ENCODE measurements at regions not wholly inside any gene's neighbourhood (a gene's known extent, or its start where the extent isn't known, plus 50 kb on each side); places are given as distances from the start of the nearest gene placed in this dataset.
"Not testable (repeated sequence)": the region's sequence is repeated elsewhere in the genome, so short reads cannot be mapped to it uniquely, and the experiment has no call there.

GRCh38 chr13:105678072-105678471, 857.4 kb downstream of the EFNB2 start:
- H3K9me3 ChIP-seq (ENCODE audit: control insufficient read depth, low read length) = no peaks in the 10 kb centered on the region
- H3K36me3 ChIP-seq (ENCODE audit: control insufficient read depth, insufficient read depth, low read length) = no peaks in the 10 kb centered on the region
- H3K4me1 ChIP-seq (ENCODE audit: control insufficient read depth, insufficient read depth, low read length, poor library complexity, severe bottlenecking) = no peaks in the 10 kb centered on the region
- no peaks in the 10 kb centered on the region for H3K27me3 ChIP-seq (replicated peaks; ENCODE audit: control insufficient read depth, insufficient read depth, low read length, poor library complexity, severe bottlenecking)
- no peak overlapping the region for H3K27ac ChIP-seq (ENCODE audit: insufficient read depth, low read length, poor library complexity, severe bottlenecking)
- no peak overlapping the region for H3K4me3 ChIP-seq (ENCODE audit: insufficient read depth, low read depth, low read length, poor library complexity, severe bottlenecking)
- no peak for DNase-seq

GRCh38 chr13:105672881-105673280, 862.6 kb downstream of the EFNB2 start:
- Histone ChIP-seq H3K27ac (ENCODE audit: insufficient read depth, low read length, poor library complexity, severe bottlenecking) (no peak overlapping the region), H3K4me3 (ENCODE audit: insufficient read depth, low read depth, low read length, poor library complexity, severe bottlenecking) (no peak overlapping the region), H3K27me3 (replicated peaks; ENCODE audit: control insufficient read depth, insufficient read depth, low read length, poor library complexity, severe bottlenecking) (no peaks in the 10 kb centered on the region), H3K9me3 (ENCODE audit: control insufficient read depth, low read length) (no peaks in the 10 kb centered on the region), H3K36me3 (ENCODE audit: control insufficient read depth, insufficient read depth, low read length) (no peaks in the 10 kb centered on the region), H3K4me1 (ENCODE audit: control insufficient read depth, insufficient read depth, low read length, poor library complexity, severe bottlenecking) (no peaks in the 10 kb centered on the region)
- no peak for DNase-seq

- H3K4me3 ChIP-seq (ENCODE audit: insufficient read depth, low read depth, low read length, poor library complexity, severe bottlenecking); H3K4me1 ChIP-seq (ENCODE audit: control insufficient read depth, insufficient read depth, low read length, poor library complexity, severe bottlenecking); H3K9me3 ChIP-seq (ENCODE audit: control insufficient read depth, low read length); H3K36me3 ChIP-seq (ENCODE audit: control insufficient read depth, insufficient read depth, low read length); H3K27me3 ChIP-seq (replicated peaks; ENCODE audit: control insufficient read depth, insufficient read depth, low read length, poor library complexity, severe bottlenecking); H3K27ac ChIP-seq (ENCODE audit: insufficient read depth, low read length, poor library complexity, severe bottlenecking); DNase-seq: not testable (repeated sequence)
These were observed 864.3 kb downstream of the EFNB2 start for GRCh38 chr13:105671131-105671530.

- Histone ChIP-seq H3K27ac (ENCODE audit: insufficient read depth, low read length, poor library complexity, severe bottlenecking) (no peak overlapping the region), H3K36me3 (ENCODE audit: control insufficient read depth, insufficient read depth, low read length) (no peaks in the 10 kb centered on the region), H3K9me3 (ENCODE audit: control insufficient read depth, low read length) (no peaks in the 10 kb centered on the region), H3K27me3 (replicated peaks; ENCODE audit: control insufficient read depth, insufficient read depth, low read length, poor library complexity, severe bottlenecking) (no peaks in the 10 kb centered on the region), H3K4me1 (ENCODE audit: control insufficient read depth, insufficient read depth, low read length, poor library complexity, severe bottlenecking) (no peaks in the 10 kb centered on the region), H3K4me3 (ENCODE audit: insufficient read depth, low read depth, low read length, poor library complexity, severe bottlenecking) (no peak overlapping the region)
- no peak for DNase-seq
These were observed 865.1 kb downstream of the EFNB2 start for GRCh38 chr13:105670179-105670990.

GRCh38 chr13:105665284-105665683, 870.2 kb downstream of the EFNB2 start:
- no peak overlapping the region for H3K27ac ChIP-seq (ENCODE audit: insufficient read depth, low read length, poor library complexity, severe bottlenecking)
- no peak for DNase-seq

GRCh38 chr13:105663182-105663581, 872.3 kb downstream of the EFNB2 start:
- Histone ChIP-seq H3K27ac (ENCODE audit: insufficient read depth, low read length, poor library complexity, severe bottlenecking) (no peak overlapping the region), H3K4me1 (ENCODE audit: control insufficient read depth, insufficient read depth, low read length, poor library complexity, severe bottlenecking) (no peaks in the 10 kb centered on the region), H3K9me3 (ENCODE audit: control insufficient read depth, low read length) (no peaks in the 10 kb centered on the region), H3K4me3 (ENCODE audit: insufficient read depth, low read depth, low read length, poor library complexity, severe bottlenecking) (no peak overlapping the region), H3K27me3 (replicated peaks; ENCODE audit: control insufficient read depth, insufficient read depth, low read length, poor library complexity, severe bottlenecking) (no peaks in the 10 kb centered on the region), H3K36me3 (ENCODE audit: control insufficient read depth, insufficient read depth, low read length) (no peaks in the 10 kb centered on the region)
- DNase-seq = no peak

More at GRCh38 chr13:105665284-105665683, 870.2 kb downstream of the EFNB2 start:
- Histone ChIP-seq H3K27me3 (replicated peaks; ENCODE audit: control insufficient read depth, insufficient read depth, low read length, poor library complexity, severe bottlenecking) (no peaks in the 10 kb centered on the region), H3K36me3 (ENCODE audit: control insufficient read depth, insufficient read depth, low read length) (no peaks in the 10 kb centered on the region), H3K4me1 (ENCODE audit: control insufficient read depth, insufficient read depth, low read length, poor library complexity, severe bottlenecking) (no peaks in the 10 kb centered on the region), H3K4me3 (ENCODE audit: insufficient read depth, low read depth, low read length, poor library complexity, severe bottlenecking) (no peak overlapping the region), H3K9me3 (ENCODE audit: control insufficient read depth, low read length) (no peaks in the 10 kb centered on the region)

GRCh38 chr13:105660561-105660960, 874.9 kb downstream of the EFNB2 start:
- Histone ChIP-seq H3K27me3 (replicated peaks; ENCODE audit: control insufficient read depth, insufficient read depth, low read length, poor library complexity, severe bottlenecking) (no peaks in the 10 kb centered on the region), H3K27ac (ENCODE audit: insufficient read depth, low read length, poor library complexity, severe bottlenecking) (no peak overlapping the region), H3K9me3 (ENCODE audit: control insufficient read depth, low read length) (no peaks in the 10 kb centered on the region), H3K4me3 (ENCODE audit: insufficient read depth, low read depth, low read length, poor library complexity, severe bottlenecking) (no peak overlapping the region), H3K36me3 (ENCODE audit: control insufficient read depth, insufficient read depth, low read length) (no peaks in the 10 kb centered on the region), H3K4me1 (ENCODE audit: control insufficient read depth, insufficient read depth, low read length, poor library complexity, severe bottlenecking) (no peaks in the 10 kb centered on the region)
- DNase-seq = no peak

- DNase-seq = no peak
- no peaks in the 10 kb centered on the region for H3K27me3 ChIP-seq (replicated peaks; ENCODE audit: control insufficient read depth, insufficient read depth, low read length, poor library complexity, severe bottlenecking)
- H3K4me1 ChIP-seq (ENCODE audit: control insufficient read depth, insufficient read depth, low read length, poor library complexity, severe bottlenecking) = no peaks in the 10 kb centered on the region
- no peaks in the 10 kb centered on the region for H3K36me3 ChIP-seq (ENCODE audit: control insufficient read depth, insufficient read depth, low read length)
- no peaks in the 10 kb centered on the region for H3K9me3 ChIP-seq (ENCODE audit: control insufficient read depth, low read length)
- H3K4me3 ChIP-seq (ENCODE audit: insufficient read depth, low read depth, low read length, poor library complexity, severe bottlenecking) = no peak overlapping the region
- no peak overlapping the region for H3K27ac ChIP-seq (ENCODE audit: insufficient read depth, low read length, poor library complexity, severe bottlenecking)
These were observed 877.0 kb downstream of the EFNB2 start for GRCh38 chr13:105658431-105658830.

- Histone ChIP-seq H3K36me3 (ENCODE audit: control insufficient read depth, insufficient read depth, low read length) (no peaks in the 10 kb centered on the region), H3K4me3 (ENCODE audit: insufficient read depth, low read depth, low read length, poor library complexity, severe bottlenecking) (no peak overlapping the region), H3K27ac (ENCODE audit: insufficient read depth, low read length, poor library complexity, severe bottlenecking) (no peak overlapping the region), H3K4me1 (ENCODE audit: control insufficient read depth, insufficient read depth, low read length, poor library complexity, severe bottlenecking) (no peaks in the 10 kb centered on the region), H3K27me3 (replicated peaks; ENCODE audit: control insufficient read depth, insufficient read depth, low read length, poor library complexity, severe bottlenecking) (no peaks in the 10 kb centered on the region), H3K9me3 (ENCODE audit: control insufficient read depth, low read length) (no peaks in the 10 kb centered on the region)
- no peak for DNase-seq
These were observed 880.4 kb downstream of the EFNB2 start for GRCh38 chr13:105655046-105655445.

GRCh38 chr13:105643966-105644365, 891.5 kb downstream of the EFNB2 start:
- DNase-seq = no peak
- Histone ChIP-seq H3K9me3 (ENCODE audit: control insufficient read depth, low read length) (peaks cover 4% of the 10 kb centered on the region), H3K4me3 (ENCODE audit: insufficient read depth, low read depth, low read length, poor library complexity, severe bottlenecking) (no peak overlapping the region)

More at GRCh38 chr13:105643966-105644365, 891.5 kb downstream of the EFNB2 start:
- Histone ChIP-seq H3K4me1 (ENCODE audit: control insufficient read depth, insufficient read depth, low read length, poor library complexity, severe bottlenecking) (no peaks in the 10 kb centered on the region), H3K36me3 (ENCODE audit: control insufficient read depth, insufficient read depth, low read length) (no peaks in the 10 kb centered on the region), H3K27me3 (replicated peaks; ENCODE audit: control insufficient read depth, insufficient read depth, low read length, poor library complexity, severe bottlenecking) (no peaks in the 10 kb centered on the region), H3K27ac (ENCODE audit: insufficient read depth, low read length, poor library complexity, severe bottlenecking) (no peak overlapping the region)
